ENCODE measurements at regions not wholly inside any gene's neighbourhood (a gene's known extent, or its start where the extent isn't known, plus 50 kb on each side); places are given as distances from the start of the nearest gene placed in this dataset.

- no peak for DNase-seq
Measured at GRCh38 chr15:39298271-39298962, 282.5 kb upstream of the THBS1 start.

- DNase-seq, result no peak
Measured at GRCh38 chr15:39299486-39300267, 281.2 kb upstream of the THBS1 start.

- no peak for DNase-seq
Measured at GRCh38 chr15:39300451-39301153, 280.3 kb upstream of the THBS1 start.

- DNase-seq, result no peak
Measured at GRCh38 chr15:39301589-39301999, 279.3 kb upstream of the THBS1 start.

- no peak for DNase-seq
Measured at GRCh38 chr15:39302936-39303335, 277.9 kb upstream of the THBS1 start.

GRCh38 chr15:39304201-39304841, 276.6 kb upstream of the THBS1 start:
- DNase-seq, result no peak

- no peak for DNase-seq
Measured at GRCh38 chr15:39304931-39305728, 275.7 kb upstream of the THBS1 start.

GRCh38 chr15:39310633-39311032, 270.2 kb upstream of the THBS1 start:
- DNase-seq, result no peak

- DNase-seq, result no peak
Measured at GRCh38 chr15:39312984-39313383, 267.9 kb upstream of the THBS1 start.

- no peak for DNase-seq
Measured at GRCh38 chr15:39313467-39313866, 267.4 kb upstream of the THBS1 start.

GRCh38 chr15:39313881-39314280, 267.0 kb upstream of the THBS1 start:
- DNase-seq, result no peak

- no peak for DNase-seq
Measured at GRCh38 chr15:39315206-39315850, 265.6 kb upstream of the THBS1 start.

GRCh38 chr15:39317225-39317624, 263.7 kb upstream of the THBS1 start:
- no peak for DNase-seq

GRCh38 chr15:39318231-39318630, 262.6 kb upstream of the THBS1 start:
- DNase-seq, result no peak

GRCh38 chr15:39320355-39320754, 260.5 kb upstream of the THBS1 start:
- no peak for DNase-seq

GRCh38 chr15:39320886-39321285, 260.0 kb upstream of the THBS1 start:
- DNase-seq, result no peak

- no peak for DNase-seq
Measured at GRCh38 chr15:39321977-39322376, 258.9 kb upstream of the THBS1 start.

- no peak for DNase-seq
Measured at GRCh38 chr15:39323157-39323556, 257.7 kb upstream of the THBS1 start.

GRCh38 chr15:39323706-39324105, 257.2 kb upstream of the THBS1 start:
- no peak for DNase-seq

- DNase-seq, result no peak
Measured at GRCh38 chr15:39326306-39326975, 254.4 kb upstream of the THBS1 start.

- no peak for DNase-seq
Measured at GRCh38 chr15:39327005-39327730, 253.7 kb upstream of the THBS1 start.
